OCI-LY7 (cell line): ENCODE measurements at regions not wholly inside any gene's neighbourhood (a gene's known extent, or its start where the extent isn't known, plus 50 kb on each side); places are given as distances from the start of the nearest gene placed in this dataset.

Experiments
- BruUV-seq: library from RNA; stranded (reverse); fragments of 400-500 nt; replicated peaks from 2 replicates; lab custom pipeline; 2021; lab: Mats Ljungman, UMichigan
- CTCF ChIA-PET: fragments of 300-600 bp; sonication (Branson Sonifier 250); formaldehyde crosslinking; loops from one replicate; lab custom pipeline; 2022; ENCODE audit warnings: antibody characterized with exemption; ENCODE audit not compliant: unreplicated experiment; lab: Charles Lee
- POLR2A ChIA-PET: fragments of 300-600 bp; sonication (Branson Sonifier 250); formaldehyde crosslinking; loops from one replicate; lab custom pipeline; 2022; ENCODE audit warnings: antibody characterized with exemption; lab: Charles Lee
- DNase-seq: peaks from one replicate; pipeline ENCODE4 v3.0.0-alpha.2; 2015; ENCODE audit warnings: low spot score
- H2AFZ ChIP-seq: fragments of 200-600 bp; sonication (generic), shearing (Covaris generic); 2 replicates; pipeline ENCODE4 v1.6.1; 2014; ENCODE audit warnings: mild to moderate bottlenecking, antibody characterized with exemption, low read length, moderate library complexity
- H3K27ac ChIP-seq: fragments of 200-600 bp; sonication (generic); 2 replicates; pipeline ENCODE4 v1.5.1; 2014; ENCODE audit warnings: mixed run types, low read depth, mild to moderate bottlenecking, moderate library complexity, low read length, inconsistent platforms; ENCODE audit not compliant: poor library complexity, severe bottlenecking
- H3K36me3 ChIP-seq: fragments of 200-600 bp; sonication (generic); 2 replicates; pipeline ENCODE4 v1.6.1; 2014; ENCODE audit warnings: mild to moderate bottlenecking, antibody characterized with exemption, low read length, moderate library complexity, mixed read lengths; ENCODE audit not compliant: insufficient read depth
- H3K4me1 ChIP-seq: fragments of 200-600 bp; sonication (generic); 2 replicates; pipeline ENCODE4 v1.5.1; 2014; ENCODE audit warnings: mild to moderate bottlenecking, low read length; ENCODE audit not compliant: insufficient read depth, poor library complexity, severe bottlenecking
- H3K4me2 ChIP-seq: fragments of 200-600 bp; sonication (generic); 2 replicates; pipeline ENCODE4 v1.6.1; 2014; ENCODE audit warnings: mild to moderate bottlenecking, low read length
- H3K4me3 ChIP-seq: fragments of 200-600 bp; sonication (generic); 2 replicates; pipeline ENCODE4 v1.5.1; 2014; ENCODE audit warnings: mild to moderate bottlenecking, low read depth, low read length; ENCODE audit not compliant: poor library complexity, severe bottlenecking
- H3K79me2 ChIP-seq: fragments of 200-600 bp; sonication (generic); 2 replicates; pipeline ENCODE4 v1.6.1; 2016; ENCODE audit warnings: low read depth, mild to moderate bottlenecking, low read length, moderate library complexity, mixed read lengths; ENCODE audit not compliant: insufficient read depth
- H3K9me2 ChIP-seq: fragments of 200-600 bp; sonication (generic); 2 replicates; pipeline ENCODE4 v1.6.1; 2016; ENCODE audit warnings: mild to moderate bottlenecking, low read length, mixed read lengths; ENCODE audit not compliant: insufficient read depth
- H3K9me3 ChIP-seq: fragments of 200-600 bp; sonication (generic); 2 replicates; pipeline ENCODE4 v1.6.1; 2014; ENCODE audit warnings: mild to moderate bottlenecking, mixed run types, low read length, mixed read lengths
- H4K20me1 ChIP-seq: fragments of 200-600 bp; sonication (generic); 2 replicates; pipeline ENCODE4 v1.6.1; 2014; ENCODE audit warnings: mild to moderate bottlenecking, antibody characterized with exemption, low read length, moderate library complexity, mixed read lengths; ENCODE audit not compliant: insufficient read depth
- EZH2phosphoT487 ChIP-seq: fragments of 200-600 bp; sonication (generic); IDR thresholded peaks from 2 replicates; pipeline ENCODE4 v1.6.1; 2018; ENCODE audit warnings: low read depth, borderline replicate concordance, mild to moderate bottlenecking, mixed run types, antibody characterized with exemption, low read length, moderate library complexity, mixed read lengths
- intact Hi-C: fragments of 100-400 bp; cut with micrococcal nuclease; formaldehyde crosslinking; loops from one replicate; pipeline ENCODE4 v1.10.0; 2022; ENCODE audit not compliant: unreplicated experiment
- TF ChIP-seq, protein P1 (sequence below): fragments of 200-600 bp; sonication (generic); conservative IDR thresholded peaks from 2 replicates; pipeline ENCODE4 v1.5.1; 2014; ENCODE audit warnings: mild to moderate bottlenecking, antibody characterized with exemption, low read length, moderate library complexity, mixed read lengths

DNA sequence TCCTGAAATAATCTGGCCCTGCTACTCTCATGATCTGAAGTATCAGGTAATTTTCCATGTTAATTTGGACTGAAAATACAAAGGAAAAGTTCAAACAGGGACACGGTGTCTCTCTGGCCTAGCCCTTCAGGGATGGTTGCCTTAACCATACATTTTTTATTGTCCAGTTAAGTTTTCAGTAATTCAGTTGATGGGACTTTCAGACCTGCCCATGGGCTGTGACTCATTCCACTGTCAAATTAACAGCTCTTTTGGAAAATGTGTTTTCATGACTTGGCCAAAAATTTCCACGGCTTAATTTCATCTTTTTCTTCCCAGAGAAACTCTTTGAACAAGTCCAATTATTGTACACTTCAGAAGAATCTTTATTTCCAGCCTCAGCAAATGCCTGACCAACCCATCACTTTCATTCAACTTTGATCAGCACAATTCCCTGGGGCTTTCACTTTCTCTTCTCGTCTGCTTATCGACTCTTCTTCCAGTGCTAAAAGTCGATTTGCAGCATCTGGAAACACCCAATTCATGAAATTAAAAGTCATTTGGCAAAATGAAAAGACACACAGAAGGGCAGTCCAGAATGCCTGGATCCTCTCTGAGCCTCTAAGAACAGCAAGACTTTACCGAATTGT is 293.9 kb downstream of the RAB28 start:
- no peak overlapping the region for H3K4me2 ChIP-seq
- no peaks in the 10 kb centered on the region for H3K4me1 ChIP-seq
- no peak for DNase-seq
- intact Hi-C loops = no loop called here
- ChIA-PET CTCF (no interaction called here), POLR2A (no interaction called here)
- no peak overlapping the region for H3K27ac ChIP-seq
- H3K9me3 ChIP-seq = no peaks in the 10 kb centered on the region
- no peaks in the 10 kb centered on the region for H3K9me2 ChIP-seq
- no peaks in the 10 kb centered on the region for H4K20me1 ChIP-seq
- no peaks in the 10 kb centered on the region for H3K79me2 ChIP-seq
- no TSS peak for BruUV-seq
- no peak for TF ChIP-seq EZH2phosphoT487
- TF ChIP-seq, protein P1, sequence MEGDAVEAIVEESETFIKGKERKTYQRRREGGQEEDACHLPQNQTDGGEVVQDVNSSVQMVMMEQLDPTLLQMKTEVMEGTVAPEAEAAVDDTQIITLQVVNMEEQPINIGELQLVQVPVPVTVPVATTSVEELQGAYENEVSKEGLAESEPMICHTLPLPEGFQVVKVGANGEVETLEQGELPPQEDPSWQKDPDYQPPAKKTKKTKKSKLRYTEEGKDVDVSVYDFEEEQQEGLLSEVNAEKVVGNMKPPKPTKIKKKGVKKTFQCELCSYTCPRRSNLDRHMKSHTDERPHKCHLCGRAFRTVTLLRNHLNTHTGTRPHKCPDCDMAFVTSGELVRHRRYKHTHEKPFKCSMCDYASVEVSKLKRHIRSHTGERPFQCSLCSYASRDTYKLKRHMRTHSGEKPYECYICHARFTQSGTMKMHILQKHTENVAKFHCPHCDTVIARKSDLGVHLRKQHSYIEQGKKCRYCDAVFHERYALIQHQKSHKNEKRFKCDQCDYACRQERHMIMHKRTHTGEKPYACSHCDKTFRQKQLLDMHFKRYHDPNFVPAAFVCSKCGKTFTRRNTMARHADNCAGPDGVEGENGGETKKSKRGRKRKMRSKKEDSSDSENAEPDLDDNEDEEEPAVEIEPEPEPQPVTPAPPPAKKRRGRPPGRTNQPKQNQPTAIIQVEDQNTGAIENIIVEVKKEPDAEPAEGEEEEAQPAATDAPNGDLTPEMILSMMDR = no peak
- no peak overlapping the region for H2AFZ ChIP-seq
- no peaks in the 10 kb centered on the region for H3K36me3 ChIP-seq
- H3K4me3 ChIP-seq = no peak overlapping the region

DNA sequence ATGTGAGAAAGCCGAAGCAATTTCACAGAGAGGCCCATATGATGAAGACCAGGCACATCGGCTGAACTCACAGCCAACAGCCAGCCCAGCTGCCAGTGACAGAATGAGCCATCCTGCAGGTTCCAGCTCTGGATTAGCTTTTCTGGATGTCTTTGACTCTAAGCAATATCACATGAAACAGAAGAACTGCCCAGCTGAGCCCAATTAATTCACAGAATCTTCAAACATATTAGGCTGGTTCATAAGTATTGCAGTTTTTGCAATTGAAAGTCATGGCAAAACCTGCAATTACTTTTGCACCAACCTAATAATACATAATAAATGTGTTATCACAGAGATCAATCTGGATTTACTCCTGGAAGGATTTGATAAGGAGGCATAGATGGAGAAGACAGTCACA is 299.9 kb downstream of the RAB28 start:
- no peak overlapping the region for H3K4me2 ChIP-seq
- no peaks in the 10 kb centered on the region for H3K36me3 ChIP-seq
- no peaks in the 10 kb centered on the region for H3K9me3 ChIP-seq
- BruUV-seq = no TSS peak
- ChIA-PET CTCF (no interaction called here), POLR2A (no interaction called here)
- H4K20me1 ChIP-seq = no peaks in the 10 kb centered on the region
- no peak overlapping the region for H3K27ac ChIP-seq
- intact Hi-C loops = no loop called here
- TF ChIP-seq EZH2phosphoT487 = no peak
- TF ChIP-seq, protein P1 = no peak
- no peak overlapping the region for H3K4me3 ChIP-seq
- no peak overlapping the region for H2AFZ ChIP-seq
- H3K79me2 ChIP-seq = no peaks in the 10 kb centered on the region
- no peaks in the 10 kb centered on the region for H3K9me2 ChIP-seq
- DNase-seq = no peak
- H3K4me1 ChIP-seq = no peaks in the 10 kb centered on the region

DNA sequence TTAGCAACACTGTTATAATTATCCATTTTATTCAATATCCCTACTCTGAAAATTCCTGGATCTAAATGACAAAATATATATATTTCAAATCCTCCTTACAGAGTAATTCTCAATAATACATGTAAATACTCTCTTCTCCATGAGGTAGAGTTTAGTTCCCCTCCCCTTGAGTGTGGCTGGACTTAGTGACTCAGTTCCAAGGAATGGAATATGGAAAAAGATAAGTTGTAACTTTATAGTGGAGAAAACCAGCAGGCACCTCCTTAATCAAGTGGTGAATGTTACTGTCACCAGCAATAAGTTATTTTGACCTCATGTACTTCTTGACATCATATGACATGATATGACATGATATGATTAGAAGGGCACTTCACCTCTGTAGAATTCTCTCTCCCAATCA is 302.0 kb downstream of the RAB28 start:
- H2AFZ ChIP-seq = no peak overlapping the region
- no peaks in the 10 kb centered on the region for H4K20me1 ChIP-seq
- H3K79me2 ChIP-seq = no peaks in the 10 kb centered on the region
- no peak overlapping the region for H3K4me2 ChIP-seq
- no peak for DNase-seq
- POLR2A ChIA-PET = no interaction called here
- H3K9me2 ChIP-seq = no peaks in the 10 kb centered on the region
- no peak overlapping the region for H3K4me3 ChIP-seq
- CTCF ChIA-PET = no interaction called here
- no peak for TF ChIP-seq EZH2phosphoT487
- no peaks in the 10 kb centered on the region for H3K36me3 ChIP-seq
- H3K27ac ChIP-seq = no peak overlapping the region
- H3K9me3 ChIP-seq = no peaks in the 10 kb centered on the region
- BruUV-seq = no TSS peak
- H3K4me1 ChIP-seq = no peaks in the 10 kb centered on the region
- intact Hi-C loops = no loop called here
